Esophagus muscularis mucosa (tissue), 4 donors: ENCODE measurements at regions not wholly inside any gene's neighbourhood (a gene's known extent, or its start where the extent isn't known, plus 50 kb on each side); places are given as distances from the start of the nearest gene placed in this dataset.

ENCODE experiments used
- EP300 ChIP-seq: sonication (generic); formaldehyde crosslinking; IDR thresholded peaks from one replicate; pipeline ENCODE4 v1.6.1; 2017; ENCODE audit warnings: antibody characterized with exemption
- POLR2A ChIP-seq: fragments of 450-650 bp; IDR thresholded peaks from one replicate; pipeline ENCODE4 v1.6.1; 2017; ENCODE audit warnings: antibody characterized with exemption, moderate library complexity, mild to moderate bottlenecking, low read depth
- POLR2AphosphoS5 ChIP-seq, 2 donors: sonication (generic); formaldehyde crosslinking; IDR thresholded peaks; one replicate each; pipeline ENCODE4 v1.6.1; 2017; ENCODE audit warnings: antibody characterized with exemption in 2 of 2
- TF ChIP-seq, protein P1 (sequence below), 3 experiments: fragments of 200-600 bp in 2 of 3; fragments of 450-650 bp in 1 of 3; sonication (generic) in 2 of 3; IDR thresholded peaks; one replicate each; pipeline ENCODE4 v1.5.1; 2017 to 2019; ENCODE audit warnings: antibody characterized with exemption in 3 of 3, mild to moderate bottlenecking in 2 of 3, moderate library complexity in 1 of 3

DNA sequence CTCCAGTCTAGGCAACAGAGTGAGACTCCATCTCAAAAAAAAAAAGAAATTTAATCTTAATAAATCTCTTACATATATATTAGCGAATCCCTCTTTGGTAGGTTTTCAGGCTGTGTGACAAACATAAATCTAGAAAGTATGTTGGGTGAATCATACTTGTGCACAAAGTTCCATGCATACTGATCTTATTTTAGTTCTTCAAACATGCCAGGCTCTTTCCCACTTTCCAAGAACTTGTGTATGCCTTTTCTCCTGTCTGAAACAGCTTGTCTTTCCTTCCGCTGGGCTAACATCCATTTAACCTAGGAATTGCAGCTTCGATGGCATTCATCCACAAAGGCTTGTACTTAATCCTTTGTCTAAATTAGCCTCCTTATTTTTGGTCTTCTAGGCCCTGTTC, 156.6 kb upstream of the CASK start:
- TF ChIP-seq, protein P1, sequence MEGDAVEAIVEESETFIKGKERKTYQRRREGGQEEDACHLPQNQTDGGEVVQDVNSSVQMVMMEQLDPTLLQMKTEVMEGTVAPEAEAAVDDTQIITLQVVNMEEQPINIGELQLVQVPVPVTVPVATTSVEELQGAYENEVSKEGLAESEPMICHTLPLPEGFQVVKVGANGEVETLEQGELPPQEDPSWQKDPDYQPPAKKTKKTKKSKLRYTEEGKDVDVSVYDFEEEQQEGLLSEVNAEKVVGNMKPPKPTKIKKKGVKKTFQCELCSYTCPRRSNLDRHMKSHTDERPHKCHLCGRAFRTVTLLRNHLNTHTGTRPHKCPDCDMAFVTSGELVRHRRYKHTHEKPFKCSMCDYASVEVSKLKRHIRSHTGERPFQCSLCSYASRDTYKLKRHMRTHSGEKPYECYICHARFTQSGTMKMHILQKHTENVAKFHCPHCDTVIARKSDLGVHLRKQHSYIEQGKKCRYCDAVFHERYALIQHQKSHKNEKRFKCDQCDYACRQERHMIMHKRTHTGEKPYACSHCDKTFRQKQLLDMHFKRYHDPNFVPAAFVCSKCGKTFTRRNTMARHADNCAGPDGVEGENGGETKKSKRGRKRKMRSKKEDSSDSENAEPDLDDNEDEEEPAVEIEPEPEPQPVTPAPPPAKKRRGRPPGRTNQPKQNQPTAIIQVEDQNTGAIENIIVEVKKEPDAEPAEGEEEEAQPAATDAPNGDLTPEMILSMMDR (IDR thresholded peaks at IDR 0.05): no peak
- TF ChIP-seq POLR2AphosphoS5 (IDR thresholded peaks at IDR 0.05) (peak in 1 of 2 donors; percentile 8), POLR2A (no peak), EP300 (no peak)
